ENCODE measurements at regions not wholly inside any gene's neighbourhood (a gene's known extent, or its start where the extent isn't known, plus 50 kb on each side); places are given as distances from the start of the nearest gene placed in this dataset.
"Not testable (repeated sequence)": the region's sequence is repeated elsewhere in the genome, so short reads cannot be mapped to it uniquely, and the experiment has no call there.

- no peak for FAIRE-seq
- TF ChIP-seq POLR2AphosphoS5 (IDR thresholded peaks at IDR 0.05; ENCODE audit: low read depth, low read length) (no peak), TAF1 (IDR thresholded peaks at IDR 0.05; ENCODE audit: borderline replicate concordance, low read depth, low read length) (no peak)
- DNase-seq (ENCODE audit: insufficient read length): no peak
These were observed 482.6 kb upstream of the ERCC4 start for GRCh38 chr16:13437413-13437795.

GRCh38 chr16:13438064-13438463 lies 481.9 kb upstream of the ERCC4 start:
- FAIRE-seq: no peak
- TF ChIP-seq POLR2A (IDR thresholded peaks at IDR 0.05; ENCODE audit: low read depth, low read length) (no peak), TAF1 (IDR thresholded peaks at IDR 0.05; ENCODE audit: borderline replicate concordance, low read depth, low read length) (no peak), POLR2AphosphoS5 (IDR thresholded peaks at IDR 0.05; ENCODE audit: low read depth, low read length) (no peak)
- DNase-seq (ENCODE audit: insufficient read length): no peak

DNA sequence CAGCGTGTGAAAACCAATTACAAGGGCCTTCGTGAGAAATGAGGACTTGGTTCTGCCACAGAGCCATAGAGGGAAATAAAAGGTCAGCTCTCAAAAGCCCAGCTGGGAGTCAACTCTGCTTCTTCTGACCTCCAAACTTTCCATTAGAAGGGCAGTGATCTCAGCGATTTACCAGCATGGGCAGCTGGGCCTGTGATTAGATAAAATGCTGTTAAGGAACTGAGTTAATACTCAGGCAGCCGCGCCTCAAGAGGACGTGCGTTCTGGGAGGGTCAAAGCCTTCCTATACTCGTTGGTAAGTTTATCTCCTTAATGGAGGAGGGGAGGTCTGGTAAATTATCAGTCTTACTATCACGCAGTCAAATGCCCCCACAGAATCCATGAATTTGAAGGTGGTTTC lies 480.2 kb upstream of the ERCC4 start:
- DNase-seq (ENCODE audit: insufficient read length): no peak
- no peak for FAIRE-seq
- no peak for TF ChIP-seq TAF1 (IDR thresholded peaks at IDR 0.05; ENCODE audit: borderline replicate concordance, low read depth, low read length)
- no peak for TF ChIP-seq POLR2AphosphoS5 (IDR thresholded peaks at IDR 0.05; ENCODE audit: low read depth, low read length)
- TF ChIP-seq POLR2A (IDR thresholded peaks at IDR 0.05; ENCODE audit: low read depth, low read length): no peak

GRCh38 chr16:13441675-13442074 lies 478.3 kb upstream of the ERCC4 start:
- TF ChIP-seq TAF1 (IDR thresholded peaks at IDR 0.05; ENCODE audit: borderline replicate concordance, low read depth, low read length) (no peak), POLR2AphosphoS5 (IDR thresholded peaks at IDR 0.05; ENCODE audit: low read depth, low read length) (no peak)
- no peak for DNase-seq (ENCODE audit: insufficient read length)
- no peak for FAIRE-seq

DNA sequence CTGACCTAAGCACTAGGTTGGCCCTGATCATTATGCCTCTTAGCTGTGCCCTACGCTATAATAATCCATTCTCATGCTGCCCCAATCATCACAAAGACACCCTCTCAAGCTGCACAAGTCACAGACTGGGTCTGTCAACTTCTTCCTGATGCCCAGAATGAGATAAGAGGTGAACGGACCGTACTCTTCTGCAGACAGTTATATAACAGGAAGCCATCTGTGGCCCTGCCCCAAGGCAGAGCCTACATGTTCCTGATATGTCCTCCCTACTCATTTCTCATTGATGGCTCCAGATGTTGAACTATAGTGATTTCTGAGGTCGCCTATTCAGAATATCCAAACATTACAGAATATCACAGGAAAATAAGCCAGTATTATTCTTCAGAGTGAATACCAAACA lies 471.6 kb upstream of the ERCC4 start:
- no peak for FAIRE-seq
- TF ChIP-seq POLR2AphosphoS5 (IDR thresholded peaks at IDR 0.05; ENCODE audit: low read depth, low read length) (no peak), POLR2A (IDR thresholded peaks at IDR 0.05; ENCODE audit: low read depth, low read length) (no peak), TAF1 (IDR thresholded peaks at IDR 0.05; ENCODE audit: borderline replicate concordance, low read depth, low read length) (no peak)
- no peak for DNase-seq (ENCODE audit: insufficient read length)

GRCh38 chr16:13453325-13453724 lies 466.6 kb upstream of the ERCC4 start:
- DNase-seq (ENCODE audit: insufficient read length): no peak
- TF ChIP-seq POLR2A (IDR thresholded peaks at IDR 0.05; ENCODE audit: low read depth, low read length) (no peak), POLR2AphosphoS5 (IDR thresholded peaks at IDR 0.05; ENCODE audit: low read depth, low read length) (no peak), TAF1 (IDR thresholded peaks at IDR 0.05; ENCODE audit: borderline replicate concordance, low read depth, low read length) (no peak)
- no peak for FAIRE-seq

GRCh38 chr16:13453938-13454553 lies 465.9 kb upstream of the ERCC4 start:
- TF ChIP-seq POLR2A (IDR thresholded peaks at IDR 0.05; ENCODE audit: low read depth, low read length) (no peak), POLR2AphosphoS5 (IDR thresholded peaks at IDR 0.05; ENCODE audit: low read depth, low read length) (no peak), TAF1 (IDR thresholded peaks at IDR 0.05; ENCODE audit: borderline replicate concordance, low read depth, low read length) (no peak)
- FAIRE-seq (peak; percentile 75), DNase-seq (ENCODE audit: insufficient read length) (no peak)

- TF ChIP-seq TAF1 (IDR thresholded peaks at IDR 0.05; ENCODE audit: borderline replicate concordance, low read depth, low read length): no peak
- DNase-seq (ENCODE audit: insufficient read length) (no peak), FAIRE-seq (no peak)
These were observed 456.3 kb upstream of the ERCC4 start for GRCh38 chr16:13463619-13464018.

GRCh38 chr16:13471036-13471435 lies 448.9 kb upstream of the ERCC4 start:
- FAIRE-seq: no peak

DNA sequence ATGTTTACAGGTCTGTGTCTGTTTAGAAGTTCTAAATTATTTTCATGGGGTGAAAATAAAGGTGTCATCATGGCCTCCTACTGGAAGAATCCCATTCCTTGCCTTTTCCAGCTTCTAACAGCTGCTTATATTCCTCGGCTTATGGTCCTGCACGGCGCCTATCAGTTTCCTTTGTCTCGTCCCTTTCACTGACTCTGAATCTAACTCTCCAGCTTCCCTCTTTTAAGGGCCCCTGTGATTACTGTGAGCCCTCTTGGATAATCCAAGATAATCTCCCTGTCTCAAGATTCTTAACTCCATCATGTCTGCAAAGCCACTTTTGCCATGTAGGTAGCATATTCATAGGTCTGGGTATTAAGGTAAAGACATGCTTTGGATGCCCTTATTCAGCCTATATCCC lies 441.0 kb upstream of the ERCC4 start:
- TF ChIP-seq POLR2A (IDR thresholded peaks at IDR 0.05; ENCODE audit: low read depth, low read length) (no peak), TAF1 (IDR thresholded peaks at IDR 0.05; ENCODE audit: borderline replicate concordance, low read depth, low read length) (no peak), POLR2AphosphoS5 (IDR thresholded peaks at IDR 0.05; ENCODE audit: low read depth, low read length) (no peak)
- DNase-seq (ENCODE audit: insufficient read length) (no peak), FAIRE-seq (no peak)

More at GRCh38 chr16:13471036-13471435, 448.9 kb upstream of the ERCC4 start:
- TF ChIP-seq TAF1 (IDR thresholded peaks at IDR 0.05; ENCODE audit: borderline replicate concordance, low read depth, low read length) (no peak), POLR2A (IDR thresholded peaks at IDR 0.05; ENCODE audit: low read depth, low read length) (no peak), POLR2AphosphoS5 (IDR thresholded peaks at IDR 0.05; ENCODE audit: low read depth, low read length) (no peak)
- DNase-seq (ENCODE audit: insufficient read length): no peak

GRCh38 chr16:13479549-13479948 lies 440.4 kb upstream of the ERCC4 start:
- DNase-seq (ENCODE audit: insufficient read length) (no peak), FAIRE-seq (no peak)
- TF ChIP-seq POLR2A (IDR thresholded peaks at IDR 0.05; ENCODE audit: low read depth, low read length): no peak
- TF ChIP-seq TAF1 (IDR thresholded peaks at IDR 0.05; ENCODE audit: borderline replicate concordance, low read depth, low read length): no peak
- no peak for TF ChIP-seq POLR2AphosphoS5 (IDR thresholded peaks at IDR 0.05; ENCODE audit: low read depth, low read length)

GRCh38 chr16:13480801-13481200 lies 439.2 kb upstream of the ERCC4 start:
- TF ChIP-seq POLR2A (IDR thresholded peaks at IDR 0.05; ENCODE audit: low read depth, low read length) (no peak), POLR2AphosphoS5 (IDR thresholded peaks at IDR 0.05; ENCODE audit: low read depth, low read length) (no peak), TAF1 (IDR thresholded peaks at IDR 0.05; ENCODE audit: borderline replicate concordance, low read depth, low read length) (no peak)
- DNase-seq (ENCODE audit: insufficient read length) (no peak), FAIRE-seq (no peak)

DNA sequence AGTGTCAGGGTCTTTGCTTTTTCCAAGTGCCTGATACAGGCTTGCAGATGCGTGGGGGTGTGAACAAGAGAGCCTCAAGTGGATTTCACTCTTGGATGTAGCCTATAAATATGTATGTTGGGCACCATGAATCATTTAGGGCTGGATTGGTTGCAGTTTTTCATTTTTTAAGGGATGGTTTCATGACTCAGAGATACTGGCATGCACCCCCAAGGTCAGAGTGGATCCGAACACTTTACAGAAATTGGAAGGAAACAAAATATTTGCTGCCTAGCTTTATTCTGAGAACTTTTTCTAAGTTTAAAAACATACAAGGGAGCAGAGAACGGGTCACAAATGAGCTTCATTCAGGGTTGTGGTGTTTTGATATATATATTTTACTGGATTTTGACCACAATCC lies 436.8 kb upstream of the ERCC4 start:
- TF ChIP-seq POLR2AphosphoS5 (IDR thresholded peaks at IDR 0.05; ENCODE audit: low read depth, low read length): no peak
- TF ChIP-seq TAF1 (IDR thresholded peaks at IDR 0.05; ENCODE audit: borderline replicate concordance, low read depth, low read length): no peak
- TF ChIP-seq POLR2A (IDR thresholded peaks at IDR 0.05; ENCODE audit: low read depth, low read length): no peak
- FAIRE-seq (no peak), DNase-seq (ENCODE audit: insufficient read length) (no peak)

GRCh38 chr16:13489416-13489815 lies 430.5 kb upstream of the ERCC4 start:
- DNase-seq (ENCODE audit: insufficient read length); FAIRE-seq: not testable (repeated sequence)
